C4-2B (cell line): ENCODE measurements at regions not wholly inside any gene's neighbourhood (a gene's known extent, or its start where the extent isn't known, plus 50 kb on each side); places are given as distances from the start of the nearest gene placed in this dataset.

Source experiments
- CTCF ChIP-seq: fragments of 450-650 bp; conservative IDR thresholded peaks from 2 replicates; pipeline ENCODE4 v1.5.1; 2017; ENCODE audit warnings: mild to moderate bottlenecking
- ZFX ChIP-seq: fragments of 450-650 bp; IDR thresholded peaks from 2 replicates; pipeline ENCODE4 v1.6.1; 2017

DNA sequence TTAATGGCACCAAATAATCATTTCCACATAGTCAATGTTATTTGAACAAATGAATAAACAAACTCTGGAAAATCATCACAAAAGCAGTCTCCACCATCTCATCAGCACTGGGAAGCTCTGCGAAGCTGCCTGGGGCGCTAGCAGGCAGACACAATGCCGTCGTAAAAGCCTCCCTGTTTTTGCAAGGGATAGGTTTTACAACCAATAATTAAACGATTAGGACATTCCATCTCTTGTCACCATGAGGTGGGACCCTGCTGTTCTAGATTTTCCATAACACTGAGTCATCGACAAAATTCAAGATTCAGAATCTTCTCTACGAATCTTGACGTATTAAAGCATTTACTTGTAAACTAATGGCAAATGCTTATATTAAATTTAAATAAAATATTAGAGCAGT lies 172.8 kb upstream of the AKR1E2 start:
- TF ChIP-seq CTCF (no peak), ZFX (no peak)
